Endothelial cell (in vitro differentiated cells): ENCODE measurements at regions not wholly inside any gene's neighbourhood (a gene's known extent, or its start where the extent isn't known, plus 50 kb on each side); places are given as distances from the start of the nearest gene placed in this dataset.

ENCODE experiments used
- DNase-seq: peaks from one replicate; pipeline ENCODE4 v3.0.0; 2021; ENCODE audit warnings: low spot score
- H3K27ac Mint-ChIP-seq: one replicate; pipeline ENCODE4 v1.8.0; 2021; ENCODE audit warnings: mixed read lengths, inconsistent platforms; ENCODE audit not compliant: unreplicated experiment
- H3K27me3 Mint-ChIP-seq: one replicate; pipeline ENCODE4 v1.8.0; 2021; ENCODE audit warnings: mild to moderate bottlenecking, moderate library complexity, mixed read lengths, inconsistent platforms; ENCODE audit not compliant: unreplicated experiment
- H3K36me3 Mint-ChIP-seq: one replicate; pipeline ENCODE4 v1.8.0; 2021; ENCODE audit warnings: mild to moderate bottlenecking, low read depth, mixed read lengths, inconsistent platforms; ENCODE audit not compliant: unreplicated experiment
- H3K4me1 Mint-ChIP-seq: one replicate; pipeline ENCODE4 v1.8.0; 2021; ENCODE audit warnings: mild to moderate bottlenecking, mixed read lengths, inconsistent platforms; ENCODE audit not compliant: unreplicated experiment
- H3K4me3 Mint-ChIP-seq: one replicate; pipeline ENCODE4 v1.8.0; 2021; ENCODE audit warnings: mild to moderate bottlenecking, mixed read lengths, inconsistent platforms; ENCODE audit not compliant: unreplicated experiment
- H3K9me3 Mint-ChIP-seq: one replicate; pipeline ENCODE4 v1.8.0; 2021; ENCODE audit warnings: mixed read lengths, inconsistent platforms; ENCODE audit not compliant: unreplicated experiment
- TF ChIP-seq, protein P1 (sequence below): fragments of 200-600 bp; sonication (generic); IDR thresholded peaks from one replicate; pipeline ENCODE4 v1.5.0; 2021; ENCODE audit warnings: antibody characterized with exemption; ENCODE audit not compliant: unreplicated experiment

DNA sequence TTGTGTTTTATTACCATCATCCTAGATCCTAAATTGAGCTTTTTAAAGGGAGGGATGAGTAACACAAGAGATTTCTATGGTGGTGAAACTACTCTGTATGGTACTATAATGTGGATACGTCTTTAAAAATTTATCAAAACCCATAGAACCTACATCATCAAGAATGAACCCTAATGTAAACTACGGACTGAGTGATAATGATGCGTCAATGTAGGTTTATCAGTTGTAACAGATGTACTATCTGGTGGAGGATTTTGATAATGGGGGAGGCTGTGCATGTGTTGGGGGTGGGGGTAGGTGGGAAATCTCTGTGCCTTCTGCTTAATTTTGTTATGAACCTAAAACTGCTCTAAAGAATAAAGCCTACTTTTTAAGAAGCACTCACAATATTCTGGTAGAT lies 724.1 kb upstream of the SOX9 start:
- TF ChIP-seq, protein P1, sequence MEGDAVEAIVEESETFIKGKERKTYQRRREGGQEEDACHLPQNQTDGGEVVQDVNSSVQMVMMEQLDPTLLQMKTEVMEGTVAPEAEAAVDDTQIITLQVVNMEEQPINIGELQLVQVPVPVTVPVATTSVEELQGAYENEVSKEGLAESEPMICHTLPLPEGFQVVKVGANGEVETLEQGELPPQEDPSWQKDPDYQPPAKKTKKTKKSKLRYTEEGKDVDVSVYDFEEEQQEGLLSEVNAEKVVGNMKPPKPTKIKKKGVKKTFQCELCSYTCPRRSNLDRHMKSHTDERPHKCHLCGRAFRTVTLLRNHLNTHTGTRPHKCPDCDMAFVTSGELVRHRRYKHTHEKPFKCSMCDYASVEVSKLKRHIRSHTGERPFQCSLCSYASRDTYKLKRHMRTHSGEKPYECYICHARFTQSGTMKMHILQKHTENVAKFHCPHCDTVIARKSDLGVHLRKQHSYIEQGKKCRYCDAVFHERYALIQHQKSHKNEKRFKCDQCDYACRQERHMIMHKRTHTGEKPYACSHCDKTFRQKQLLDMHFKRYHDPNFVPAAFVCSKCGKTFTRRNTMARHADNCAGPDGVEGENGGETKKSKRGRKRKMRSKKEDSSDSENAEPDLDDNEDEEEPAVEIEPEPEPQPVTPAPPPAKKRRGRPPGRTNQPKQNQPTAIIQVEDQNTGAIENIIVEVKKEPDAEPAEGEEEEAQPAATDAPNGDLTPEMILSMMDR = no peak
- Mint-ChIP-seq H3K36me3 (no peaks in the 10 kb centered on the region), H3K27me3 (no peaks in the 10 kb centered on the region), H3K9me3 (no peaks in the 10 kb centered on the region), H3K4me3 (no peak overlapping the region), H3K4me1 (no peaks in the 10 kb centered on the region), H3K27ac (no peak overlapping the region)
- no peak for DNase-seq

DNA sequence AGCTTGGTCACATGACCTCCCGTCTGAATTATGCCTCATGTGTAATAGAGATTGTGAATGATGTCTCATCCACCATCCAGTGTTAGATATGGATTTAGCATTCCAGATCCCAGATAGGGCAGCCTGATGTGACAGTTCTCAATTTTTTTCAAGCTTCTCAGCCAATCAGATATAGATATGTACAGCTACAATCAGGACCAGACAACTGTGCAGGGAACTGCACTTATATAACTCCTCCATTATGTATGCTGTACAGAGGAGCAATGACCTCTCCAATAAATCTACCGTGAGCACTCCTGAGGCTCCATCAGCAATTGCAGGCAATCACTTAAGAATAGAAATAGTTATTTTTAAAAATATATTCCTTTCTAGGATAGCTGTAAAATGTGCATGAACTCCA lies 722.8 kb upstream of the SOX9 start:
- Mint-ChIP-seq H3K9me3 (no peaks in the 10 kb centered on the region), H3K4me1 (no peaks in the 10 kb centered on the region), H3K4me3 (no peak overlapping the region), H3K27me3 (no peaks in the 10 kb centered on the region), H3K36me3 (no peaks in the 10 kb centered on the region), H3K27ac (no peak overlapping the region)
- TF ChIP-seq, protein P1 = no peak
- no peak for DNase-seq

DNA sequence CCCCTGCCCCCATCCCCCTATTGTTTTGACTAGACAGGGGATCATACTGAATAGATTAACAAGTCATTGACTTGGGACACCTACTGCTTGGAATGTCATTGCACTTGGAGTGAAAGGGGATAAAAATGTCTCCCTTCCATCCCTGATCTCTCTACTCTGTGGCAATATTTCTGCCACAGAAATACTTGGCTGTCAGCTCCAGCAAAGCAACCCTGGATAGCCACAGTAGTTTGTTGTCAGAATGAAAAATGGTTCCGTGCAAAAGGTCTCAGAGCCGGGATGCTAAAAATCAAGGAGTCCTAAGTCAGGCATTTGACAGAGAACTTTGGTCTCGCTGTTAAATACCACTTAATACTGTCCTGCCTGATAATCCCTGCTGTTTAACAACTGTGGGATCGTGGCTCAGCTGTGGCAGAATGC lies 722.0 kb upstream of the SOX9 start:
- Mint-ChIP-seq H3K4me1 (no peaks in the 10 kb centered on the region), H3K27ac (no peak overlapping the region), H3K36me3 (no peaks in the 10 kb centered on the region), H3K9me3 (no peaks in the 10 kb centered on the region), H3K4me3 (no peak overlapping the region), H3K27me3 (no peaks in the 10 kb centered on the region)
- no peak for DNase-seq
- TF ChIP-seq, protein P1 = no peak

DNA sequence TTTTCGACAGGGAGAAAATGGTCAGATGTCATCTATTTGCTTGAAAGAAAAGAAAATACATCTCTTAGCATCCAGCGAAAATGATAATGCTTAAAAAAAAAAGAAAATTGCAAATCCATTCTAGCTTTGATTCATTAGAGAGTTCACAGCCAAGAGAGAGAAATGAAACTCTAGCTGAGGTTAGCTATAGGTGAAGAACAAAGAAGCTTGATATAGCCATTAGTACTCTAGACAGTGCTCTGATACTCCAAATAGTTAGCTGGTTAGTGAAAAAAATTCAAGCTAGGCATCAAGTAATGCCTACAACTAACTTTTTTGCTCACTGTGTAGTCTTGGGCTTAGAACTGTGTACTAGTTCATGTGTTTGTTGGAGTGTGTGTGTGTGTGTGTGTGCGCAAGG lies 721.6 kb upstream of the SOX9 start:
- Mint-ChIP-seq H3K27ac (no peak overlapping the region), H3K4me1 (no peaks in the 10 kb centered on the region), H3K36me3 (no peaks in the 10 kb centered on the region), H3K4me3 (no peak overlapping the region), H3K9me3 (no peaks in the 10 kb centered on the region), H3K27me3 (no peaks in the 10 kb centered on the region)
- TF ChIP-seq, protein P1 = no peak
- no peak for DNase-seq

DNA sequence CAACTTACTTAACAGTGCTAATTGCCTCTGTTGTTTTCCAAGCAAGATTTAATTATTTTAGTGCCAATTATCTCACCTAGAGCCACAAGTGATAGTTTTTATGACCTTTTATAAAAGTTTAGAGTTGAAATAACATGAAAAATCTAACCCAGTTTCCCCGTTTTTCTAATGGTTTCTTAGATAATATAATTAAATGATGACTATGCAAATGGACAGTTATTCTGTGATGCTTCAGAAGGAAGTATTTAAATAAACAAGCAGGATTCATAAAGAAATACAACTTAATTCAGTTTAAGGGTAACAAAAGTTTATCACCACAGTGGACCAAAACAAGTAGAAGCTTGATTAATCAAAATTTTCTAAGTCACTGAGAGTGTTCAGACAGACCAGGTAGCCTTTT lies 721.2 kb upstream of the SOX9 start:
- no peak for DNase-seq
- TF ChIP-seq, protein P1 = no peak
- Mint-ChIP-seq H3K4me1 (no peaks in the 10 kb centered on the region), H3K36me3 (no peaks in the 10 kb centered on the region), H3K9me3 (no peaks in the 10 kb centered on the region), H3K27ac (no peak overlapping the region), H3K27me3 (no peaks in the 10 kb centered on the region), H3K4me3 (no peak overlapping the region)
